H1 (cell line): ENCODE measurements at regions not wholly inside any gene's neighbourhood (a gene's known extent, or its start where the extent isn't known, plus 50 kb on each side); places are given as distances from the start of the nearest gene placed in this dataset.

Source experiments
- CTCF ChIP-seq, 3 experiments: IDR thresholded peaks; 1 replicate in 2 of 3; 2 replicates in 1 of 3; pipeline versions ENCODE4 v1.5.1 to v1.6.1; 2011; ENCODE audit warnings: low read length in 3 of 3, mild to moderate bottlenecking in 3 of 3, inconsistent platforms in 2 of 3, low read depth in 1 of 3, moderate library complexity in 1 of 3; ENCODE audit not compliant: insufficient read depth in 1 of 3; ENCODE audit errors: control extremely low read depth in 1 of 3
- GTF2F1 ChIP-seq: IDR thresholded peaks from 2 replicates; pipeline ENCODE4 v1.6.1; 2012; ENCODE audit warnings: low read depth, low read length, improper control_type of control experiment, borderline replicate concordance
- HDAC2 ChIP-seq, 2 experiments: fragments of 300-600 bp in 1 of 2; sonication (generic) in 1 of 2; IDR thresholded peaks; 2 replicates each; pipeline ENCODE4 v1.6.1; 2011 to 2012; ENCODE audit warnings: low read depth in 2 of 2, low read length in 2 of 2, mild to moderate bottlenecking in 2 of 2, moderate library complexity in 2 of 2, borderline replicate concordance in 1 of 2, inconsistent platforms in 1 of 2
- KDM1A ChIP-seq: fragments of 200-600, 300-600 bp; sonication (generic); IDR thresholded peaks from 2 replicates; pipeline ENCODE4 v1.7.1; 2016; ENCODE audit warnings: mild to moderate bottlenecking, low read length, borderline replicate concordance
- KDM4A ChIP-seq: IDR thresholded peaks from one replicate; pipeline ENCODE4 v1.7.1; 2012; ENCODE audit warnings: low read depth, mild to moderate bottlenecking, moderate library complexity, low read length, inconsistent platforms; ENCODE audit not compliant: severe bottlenecking
- POLR2A ChIP-seq, 2 experiments: IDR thresholded peaks; 1 replicate in 1 of 2; 2 replicates in 1 of 2; pipeline ENCODE4 v1.6.1; 2011; ENCODE audit warnings: low read depth in 2 of 2, low read length in 2 of 2, mild to moderate bottlenecking in 2 of 2; ENCODE audit errors: control extremely low read depth in 1 of 2
- SP1 ChIP-seq: IDR thresholded peaks from 2 replicates; pipeline ENCODE4 v1.6.1; 2011; ENCODE audit warnings: low read depth, low read length
- TBP ChIP-seq: IDR thresholded peaks from 2 replicates; pipeline ENCODE4 v1.6.1; 2011; ENCODE audit warnings: low read depth, low read length, improper control_type of control experiment
- ZNF274 ChIP-seq: IDR thresholded peaks from 2 replicates; pipeline ENCODE4 v1.7.0; 2012; ENCODE audit warnings: low read length, borderline replicate concordance; ENCODE audit errors: extremely low read depth
- TF ChIP-seq, protein P1 (sequence below): IDR thresholded peaks from 2 replicates; pipeline ENCODE4 v1.6.1; 2011; ENCODE audit warnings: low read length, improper control_type of control experiment

- TF ChIP-seq TBP: no peak
- no peak for TF ChIP-seq CTCF (IDR thresholded peaks at IDR 0.05; ENCODE audit: control extremely low read depth in 1 of 3, insufficient read depth in 1 of 3, low read depth in 1 of 3, low read length in 3 of 3)
- TF ChIP-seq KDM1A: no peak
- TF ChIP-seq, protein P1, sequence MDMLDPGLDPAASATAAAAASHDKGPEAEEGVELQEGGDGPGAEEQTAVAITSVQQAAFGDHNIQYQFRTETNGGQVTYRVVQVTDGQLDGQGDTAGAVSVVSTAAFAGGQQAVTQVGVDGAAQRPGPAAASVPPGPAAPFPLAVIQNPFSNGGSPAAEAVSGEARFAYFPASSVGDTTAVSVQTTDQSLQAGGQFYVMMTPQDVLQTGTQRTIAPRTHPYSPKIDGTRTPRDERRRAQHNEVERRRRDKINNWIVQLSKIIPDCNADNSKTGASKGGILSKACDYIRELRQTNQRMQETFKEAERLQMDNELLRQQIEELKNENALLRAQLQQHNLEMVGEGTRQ: no peak
- TF ChIP-seq HDAC2 (IDR thresholded peaks at IDR 0.05; ENCODE audit: borderline replicate concordance in 1 of 2, low read depth in 2 of 2, low read length in 2 of 2): no peak
- TF ChIP-seq SP1: no peak
- no peak for TF ChIP-seq ZNF274
- no peak for TF ChIP-seq KDM4A
- TF ChIP-seq GTF2F1: no peak
- no peak for TF ChIP-seq POLR2A (IDR thresholded peaks at IDR 0.05; ENCODE audit: control extremely low read depth in 1 of 2, low read depth in 2 of 2, low read length in 2 of 2)
These were observed 126.7 kb downstream of the SNX18 start for GRCh38 chr5:54644226-54644625.
